PC-9 (cell line): ENCODE measurements at regions not wholly inside any gene's neighbourhood (a gene's known extent, or its start where the extent isn't known, plus 50 kb on each side); places are given as distances from the start of the nearest gene placed in this dataset.

ENCODE experiments used
- EZH2 ChIP-seq: fragments of 200-600 bp; sonication (generic); IDR thresholded peaks from 2 replicates; pipeline ENCODE4 v1.8.0; 2017; ENCODE audit warnings: antibody characterized with exemption, low read depth
- TF ChIP-seq, protein P1 (sequence below): fragments of 200-600 bp; sonication (generic); conservative IDR thresholded peaks from 2 replicates; pipeline ENCODE4 v1.6.1; 2017; ENCODE audit warnings: mixed run types, antibody characterized with exemption, mild to moderate bottlenecking, moderate library complexity

DNA sequence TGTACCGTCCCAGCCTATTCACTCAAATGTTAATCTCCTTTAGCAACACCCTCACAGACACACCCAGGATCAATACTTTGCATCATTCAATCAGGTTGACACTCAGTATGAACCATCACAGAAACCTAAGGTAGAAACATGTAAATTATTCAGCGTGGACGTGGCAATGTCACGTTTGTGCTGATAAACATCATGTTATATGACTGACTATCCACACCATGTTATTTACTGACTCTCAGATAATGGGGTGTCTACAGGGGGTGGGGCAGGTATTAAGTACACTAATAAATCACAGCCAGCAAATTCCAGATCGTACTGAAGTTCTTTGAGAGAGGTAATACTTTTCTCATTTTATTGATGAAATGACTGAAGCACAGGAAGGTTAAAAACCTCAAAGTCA is 280.0 kb downstream of the C12orf75 start:
- TF ChIP-seq, protein P1, sequence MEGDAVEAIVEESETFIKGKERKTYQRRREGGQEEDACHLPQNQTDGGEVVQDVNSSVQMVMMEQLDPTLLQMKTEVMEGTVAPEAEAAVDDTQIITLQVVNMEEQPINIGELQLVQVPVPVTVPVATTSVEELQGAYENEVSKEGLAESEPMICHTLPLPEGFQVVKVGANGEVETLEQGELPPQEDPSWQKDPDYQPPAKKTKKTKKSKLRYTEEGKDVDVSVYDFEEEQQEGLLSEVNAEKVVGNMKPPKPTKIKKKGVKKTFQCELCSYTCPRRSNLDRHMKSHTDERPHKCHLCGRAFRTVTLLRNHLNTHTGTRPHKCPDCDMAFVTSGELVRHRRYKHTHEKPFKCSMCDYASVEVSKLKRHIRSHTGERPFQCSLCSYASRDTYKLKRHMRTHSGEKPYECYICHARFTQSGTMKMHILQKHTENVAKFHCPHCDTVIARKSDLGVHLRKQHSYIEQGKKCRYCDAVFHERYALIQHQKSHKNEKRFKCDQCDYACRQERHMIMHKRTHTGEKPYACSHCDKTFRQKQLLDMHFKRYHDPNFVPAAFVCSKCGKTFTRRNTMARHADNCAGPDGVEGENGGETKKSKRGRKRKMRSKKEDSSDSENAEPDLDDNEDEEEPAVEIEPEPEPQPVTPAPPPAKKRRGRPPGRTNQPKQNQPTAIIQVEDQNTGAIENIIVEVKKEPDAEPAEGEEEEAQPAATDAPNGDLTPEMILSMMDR: no peak
- TF ChIP-seq EZH2: no peak
